ENCODE measurements at regions not wholly inside any gene's neighbourhood (a gene's known extent, or its start where the extent isn't known, plus 50 kb on each side); places are given as distances from the start of the nearest gene placed in this dataset.

DNA sequence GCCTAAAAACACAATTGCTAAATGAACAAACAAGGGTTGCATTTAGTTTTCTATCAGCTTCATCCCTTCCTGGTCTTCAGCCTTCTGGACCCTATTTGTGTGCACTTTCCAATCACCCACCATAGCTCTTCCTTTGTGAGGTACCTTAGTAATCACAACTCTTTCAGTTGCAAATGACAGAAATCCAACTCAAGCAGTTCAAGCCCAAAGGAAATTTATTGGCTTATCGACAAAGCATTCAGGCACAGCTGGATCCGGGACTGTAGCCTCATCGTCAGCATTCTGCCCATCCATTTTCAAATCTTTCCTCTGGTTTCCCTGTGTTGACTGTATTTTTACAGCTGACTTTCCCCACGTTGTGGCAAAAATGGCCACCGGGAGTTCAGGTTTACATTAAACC, 148.6 kb upstream of the VASH1 start:
- Histone ChIP-seq H3K9me3 (no peaks in the 10 kb centered on the region), H3K4me3 (ENCODE audit: low read depth in 2 of 2, low read length in 1 of 2) (no peak overlapping the region), H3K4me2 (no peak overlapping the region), H3K27me3 (ENCODE audit: insufficient read depth) (no peaks in the 10 kb centered on the region), H3K36me3 (replicated peaks in 1 of 2; ENCODE audit: control insufficient read depth in 1 of 2, insufficient read depth in 2 of 2, low read length in 1 of 2) (no peaks in the 10 kb centered on the region), H3K27ac (ENCODE audit: low read depth in 2 of 2, low read length in 1 of 2) (no peak overlapping the region), H3K79me2 (ENCODE audit: insufficient read depth) (no peaks in the 10 kb centered on the region), H3K9ac (no peak overlapping the region), H3K4me1 (ENCODE audit: control insufficient read depth in 1 of 2, insufficient read depth in 2 of 2, low read depth in 1 of 2, low read length in 1 of 2) (no peaks in the 10 kb centered on the region), H3K9me2 (no peaks in the 10 kb centered on the region), H4K20me1 (ENCODE audit: insufficient read depth) (no peaks in the 10 kb centered on the region), H3F3A (replicated peaks; ENCODE audit: insufficient read depth) (peaks cover 3% of the 10 kb centered on the region), H2AFZ (ENCODE audit: low read depth) (no peak overlapping the region)
- ChIA-PET CTCF (interaction anchor here (1.1 kb wide), 1 partner anchor 35 kb away, joined by 3 read pairs; no protein-coding TSS in a partner anchor), POLR2A (interaction anchor here (0.5 kb wide), 1 partner anchor 237 kb away, joined by 3 read pairs; no protein-coding TSS in a partner anchor)
- TF ChIP-seq RXRA (IDR thresholded peaks at IDR 0.05; ENCODE audit: borderline replicate concordance, low read depth) = no peak
- TF ChIP-seq, protein P1, sequence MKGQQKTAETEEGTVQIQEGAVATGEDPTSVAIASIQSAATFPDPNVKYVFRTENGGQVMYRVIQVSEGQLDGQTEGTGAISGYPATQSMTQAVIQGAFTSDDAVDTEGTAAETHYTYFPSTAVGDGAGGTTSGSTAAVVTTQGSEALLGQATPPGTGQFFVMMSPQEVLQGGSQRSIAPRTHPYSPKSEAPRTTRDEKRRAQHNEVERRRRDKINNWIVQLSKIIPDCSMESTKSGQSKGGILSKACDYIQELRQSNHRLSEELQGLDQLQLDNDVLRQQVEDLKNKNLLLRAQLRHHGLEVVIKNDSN (IDR thresholded peaks at IDR 0.05; ENCODE audit: borderline replicate concordance, low read depth) = no peak
- TF ChIP-seq, protein P2, sequence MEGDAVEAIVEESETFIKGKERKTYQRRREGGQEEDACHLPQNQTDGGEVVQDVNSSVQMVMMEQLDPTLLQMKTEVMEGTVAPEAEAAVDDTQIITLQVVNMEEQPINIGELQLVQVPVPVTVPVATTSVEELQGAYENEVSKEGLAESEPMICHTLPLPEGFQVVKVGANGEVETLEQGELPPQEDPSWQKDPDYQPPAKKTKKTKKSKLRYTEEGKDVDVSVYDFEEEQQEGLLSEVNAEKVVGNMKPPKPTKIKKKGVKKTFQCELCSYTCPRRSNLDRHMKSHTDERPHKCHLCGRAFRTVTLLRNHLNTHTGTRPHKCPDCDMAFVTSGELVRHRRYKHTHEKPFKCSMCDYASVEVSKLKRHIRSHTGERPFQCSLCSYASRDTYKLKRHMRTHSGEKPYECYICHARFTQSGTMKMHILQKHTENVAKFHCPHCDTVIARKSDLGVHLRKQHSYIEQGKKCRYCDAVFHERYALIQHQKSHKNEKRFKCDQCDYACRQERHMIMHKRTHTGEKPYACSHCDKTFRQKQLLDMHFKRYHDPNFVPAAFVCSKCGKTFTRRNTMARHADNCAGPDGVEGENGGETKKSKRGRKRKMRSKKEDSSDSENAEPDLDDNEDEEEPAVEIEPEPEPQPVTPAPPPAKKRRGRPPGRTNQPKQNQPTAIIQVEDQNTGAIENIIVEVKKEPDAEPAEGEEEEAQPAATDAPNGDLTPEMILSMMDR (IDR thresholded peaks at IDR 0.05) = no peak
- TF ChIP-seq RCOR1 (IDR thresholded peaks at IDR 0.05; ENCODE audit: low read length) = no peak
- TF ChIP-seq GATA2 (CRISPR knock-in tag; IDR thresholded peaks at IDR 0.05) = no peak
- TF ChIP-seq NFIC (IDR thresholded peaks at IDR 0.05; ENCODE audit: borderline replicate concordance) = no peak
- TF ChIP-seq, protein P3, sequence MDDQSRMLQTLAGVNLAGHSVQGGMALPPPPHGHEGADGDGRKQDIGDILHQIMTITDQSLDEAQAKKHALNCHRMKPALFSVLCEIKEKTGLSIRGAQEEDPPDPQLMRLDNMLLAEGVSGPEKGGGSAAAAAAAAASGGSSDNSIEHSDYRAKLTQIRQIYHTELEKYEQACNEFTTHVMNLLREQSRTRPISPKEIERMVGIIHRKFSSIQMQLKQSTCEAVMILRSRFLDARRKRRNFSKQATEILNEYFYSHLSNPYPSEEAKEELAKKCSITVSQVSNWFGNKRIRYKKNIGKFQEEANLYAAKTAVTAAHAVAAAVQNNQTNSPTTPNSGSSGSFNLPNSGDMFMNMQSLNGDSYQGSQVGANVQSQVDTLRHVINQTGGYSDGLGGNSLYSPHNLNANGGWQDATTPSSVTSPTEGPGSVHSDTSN (IDR thresholded peaks at IDR 0.05) = no peak
- TF ChIP-seq TCF12 (IDR thresholded peaks at IDR 0.05) = no peak
- TF ChIP-seq SIN3A (IDR thresholded peaks at IDR 0.05; ENCODE audit: borderline replicate concordance, low read depth, low read length) = no peak
- TF ChIP-seq ELF1 (IDR thresholded peaks at IDR 0.05) = no peak
- TF ChIP-seq RFX5 (IDR thresholded peaks at IDR 0.05; ENCODE audit: low read length) = no peak
- TF ChIP-seq EP300 (IDR thresholded peaks at IDR 0.05; ENCODE audit: borderline replicate concordance in 1 of 2, low read depth in 1 of 2, low read length in 1 of 2) = no peak
- TF ChIP-seq SMC3 (IDR thresholded peaks at IDR 0.05; ENCODE audit: low read depth, low read length) = no peak
- no peak for TF ChIP-seq POLR2AphosphoS5 (IDR thresholded peaks at IDR 0.05; ENCODE audit: low read depth, low read length)
- no peak for TF ChIP-seq FOXM1 (IDR thresholded peaks at IDR 0.05; ENCODE audit: low read depth)
- no peak for TF ChIP-seq TEAD4 (IDR thresholded peaks at IDR 0.05; ENCODE audit: borderline replicate concordance, insufficient read depth)
- TF ChIP-seq CHD2 (IDR thresholded peaks at IDR 0.05; ENCODE audit: low read length, partially characterized antibody) = no peak
- TF ChIP-seq EZH2phosphoT487 (IDR thresholded peaks at IDR 0.05; ENCODE audit: borderline replicate concordance, low read depth) = no peak
- WGBS (ENCODE audit: low lambda C conversion rate) = 42% methylated on average over 5 of the region's 5 CpGs
- no peak for DNase-seq
